Spleen (tissue), 11 donors: ENCODE measurements at regions not wholly inside any gene's neighbourhood (a gene's known extent, or its start where the extent isn't known, plus 50 kb on each side); places are given as distances from the start of the nearest gene placed in this dataset.

Experiments used
- DNase-seq: peaks from one replicate; pipeline ENCODE4 v3.0.0-alpha.2; 2020
- H3K27ac ChIP-seq, 8 donors: fragments of 200-600 bp; sonication (generic) in 7 of 8; 1 replicate in 4 of 8; 2 replicates in 4 of 8; pipeline versions ENCODE4 v1.5.0 to v1.8.0; 2016 to 2021; ENCODE audit warnings: inconsistent platforms in 4 of 8, mild to moderate bottlenecking in 4 of 8, moderate library complexity in 1 of 8
- H3K27me3 ChIP-seq, 7 donors: fragments of 200-600 bp; sonication (generic) in 6 of 7; replicated peaks in 1 of 7; 1 replicate in 4 of 7; 2 replicates in 3 of 7; pipeline versions ENCODE4 v1.5.0 to v1.8.0; 2016 to 2021; ENCODE audit warnings: inconsistent platforms in 3 of 7, mild to moderate bottlenecking in 1 of 7
- H3K36me3 ChIP-seq, 6 donors: fragments of 200-600 bp; sonication (generic) in 5 of 6; 1 replicate in 4 of 6; 2 replicates in 2 of 6; pipeline versions ENCODE4 v1.5.0 to v1.8.0; 2016 to 2021; ENCODE audit warnings: inconsistent platforms in 2 of 6
- H3K4me1 ChIP-seq, 6 donors: fragments of 200-600 bp; sonication (generic) in 5 of 6; 1 replicate in 3 of 6; 2 replicates in 3 of 6; pipeline versions ENCODE4 v1.5.0 to v1.8.0; 2016 to 2021; ENCODE audit warnings: inconsistent platforms in 3 of 6
- H3K4me3 ChIP-seq, 8 donors: fragments of 200-600 bp; sonication (generic) in 7 of 8; 1 replicate in 4 of 8; 2 replicates in 4 of 8; pipeline versions ENCODE4 v1.5.0 to v1.8.0; 2016 to 2021; ENCODE audit warnings: inconsistent platforms in 4 of 8, mild to moderate bottlenecking in 4 of 8, moderate library complexity in 2 of 8
- H3K9me3 ChIP-seq, 8 donors: fragments of 200-600 bp; sonication (generic) in 7 of 8; 1 replicate in 4 of 8; 2 replicates in 4 of 8; pipeline versions ENCODE4 v1.5.0 to v1.8.0; 2016 to 2021; ENCODE audit warnings: inconsistent platforms in 4 of 8
- POLR2A ChIP-seq, 3 donors: fragments of 450-650 bp; IDR thresholded peaks; one replicate each; pipeline ENCODE4 v1.5.1; 2017; ENCODE audit warnings: antibody characterized with exemption in 3 of 3, mild to moderate bottlenecking in 1 of 3
- POLR2AphosphoS5 ChIP-seq, 3 donors: sonication (generic); formaldehyde crosslinking; IDR thresholded peaks; one replicate each; pipeline ENCODE4 v1.5.1; 2017; ENCODE audit warnings: antibody characterized with exemption in 3 of 3
- WGBS, 5 donors: extraction: QIAGEN DNeasy Blood & Tissue Kit in 3 of 5; methylation state at CpG; one replicate each; pipeline versions ENCODE4 v1.1.5 to v1.1.7; 2013 to 2018; 5-methylcytosine and 5-hydroxymethylcytosine counted together
- intact Hi-C: fragments of 100-400 bp; cut with DNase I; formaldehyde crosslinking; loops from one replicate; pipeline ENCODE4 v1.15.0; 2023; ENCODE audit warnings: low total_unique reads
- TF ChIP-seq, protein P1 (sequence below), 11 experiments: fragments of 200-600 bp in 7 of 11; fragments of 450-650 bp in 4 of 11; sonication (generic) in 4 of 11; IDR thresholded peaks in 8 of 11; conservative IDR thresholded peaks in 3 of 11; 1 replicate in 7 of 11; 2 replicates in 4 of 11; pipeline versions ENCODE4 v1.4.0 to v1.8.0; 2016 to 2021; ENCODE audit warnings: antibody characterized with exemption in 11 of 11, inconsistent platforms in 4 of 11, mild to moderate bottlenecking in 1 of 11
- donor health status: healthy with polysubstance abuse.
- donor health status: DM: no; HTN: no; CAD: no; lungs with moderate emphysema.
- donor health status: DM: no; HTN: no; CAD: no.
- donor health status: Bipolar disorder and iron deficiency.
- donor health status: healthy.
- donor health status: DM: no; HTN: no; CAD: no.
- donor health status: DM: yes; HTN: yes; CAD: no.

GRCh38 chr6:47360388-47360787 is 50.7 kb upstream of the TNFRSF21 start:
- DNase-seq, result no peak
- intact Hi-C loops, result no loop called here

DNA sequence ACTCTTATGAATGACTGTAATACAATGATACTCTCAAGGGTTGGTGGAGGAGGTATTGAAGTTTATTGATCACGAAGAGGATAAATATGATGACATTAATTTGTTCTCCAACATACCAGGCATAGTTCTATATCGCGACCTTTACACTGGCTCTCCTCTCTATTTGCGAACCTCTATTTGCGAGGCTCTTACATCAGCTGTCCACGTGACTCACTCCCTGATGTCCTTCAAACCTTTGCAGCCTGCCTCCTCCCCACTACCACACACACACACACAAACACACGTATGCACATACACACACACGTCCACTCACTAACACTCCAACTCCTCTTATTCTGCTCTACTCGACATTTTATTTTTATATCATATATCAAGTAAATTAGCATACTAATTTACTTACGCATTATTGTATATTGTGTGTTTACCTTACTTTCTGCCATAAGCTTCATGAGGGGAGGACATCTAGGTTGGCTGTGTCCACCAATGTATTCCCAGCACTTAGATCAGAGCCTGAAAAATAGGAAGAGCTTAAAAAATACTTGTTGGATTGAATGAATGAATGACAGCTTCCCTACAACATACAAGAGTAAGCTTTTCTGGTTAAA is 53.3 kb upstream of the TNFRSF21 start:
- H3K27me3 ChIP-seq, result no peaks in the 10 kb centered on the region
- no peak for DNase-seq
- no peaks in the 10 kb centered on the region for H3K36me3 ChIP-seq
- 88 to 93% (median 91%) methylated on average over 10 of the region's 10 CpGs for WGBS, 5 donors
- H3K4me1 ChIP-seq, result peaks cover 0 to 13% (median 4%) of the 10 kb centered on the region in 6 donors
- no peak overlapping the region for H3K4me3 ChIP-seq
- H3K27ac ChIP-seq, result no peak overlapping the region
- intact Hi-C loops, result no loop called here
- TF ChIP-seq POLR2AphosphoS5 (IDR thresholded peaks at IDR 0.05) (no peak), POLR2A (IDR thresholded peaks at IDR 0.05) (no peak)
- TF ChIP-seq, protein P1, sequence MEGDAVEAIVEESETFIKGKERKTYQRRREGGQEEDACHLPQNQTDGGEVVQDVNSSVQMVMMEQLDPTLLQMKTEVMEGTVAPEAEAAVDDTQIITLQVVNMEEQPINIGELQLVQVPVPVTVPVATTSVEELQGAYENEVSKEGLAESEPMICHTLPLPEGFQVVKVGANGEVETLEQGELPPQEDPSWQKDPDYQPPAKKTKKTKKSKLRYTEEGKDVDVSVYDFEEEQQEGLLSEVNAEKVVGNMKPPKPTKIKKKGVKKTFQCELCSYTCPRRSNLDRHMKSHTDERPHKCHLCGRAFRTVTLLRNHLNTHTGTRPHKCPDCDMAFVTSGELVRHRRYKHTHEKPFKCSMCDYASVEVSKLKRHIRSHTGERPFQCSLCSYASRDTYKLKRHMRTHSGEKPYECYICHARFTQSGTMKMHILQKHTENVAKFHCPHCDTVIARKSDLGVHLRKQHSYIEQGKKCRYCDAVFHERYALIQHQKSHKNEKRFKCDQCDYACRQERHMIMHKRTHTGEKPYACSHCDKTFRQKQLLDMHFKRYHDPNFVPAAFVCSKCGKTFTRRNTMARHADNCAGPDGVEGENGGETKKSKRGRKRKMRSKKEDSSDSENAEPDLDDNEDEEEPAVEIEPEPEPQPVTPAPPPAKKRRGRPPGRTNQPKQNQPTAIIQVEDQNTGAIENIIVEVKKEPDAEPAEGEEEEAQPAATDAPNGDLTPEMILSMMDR (IDR thresholded peaks at IDR 0.05 in 8 of 11, conservative IDR thresholded peaks at IDR 0.05 in 3 of 11), result no peak
- H3K9me3 ChIP-seq, result no peaks in the 10 kb centered on the region

More at GRCh38 chr6:47360388-47360787, 50.7 kb upstream of the TNFRSF21 start:
- Histone ChIP-seq H3K9me3 (no peaks in the 10 kb centered on the region), H3K27ac (no peak overlapping the region), H3K4me3 (no peak overlapping the region), H3K36me3 (no peaks in the 10 kb centered on the region), H3K4me1 (peaks cover 0 to 13% (median 4%) of the 10 kb centered on the region in 6 donors), H3K27me3 (no peaks in the 10 kb centered on the region)
- TF ChIP-seq, protein P1 (IDR thresholded peaks at IDR 0.05 in 8 of 11, conservative IDR thresholded peaks at IDR 0.05 in 3 of 11), result no peak
- TF ChIP-seq POLR2AphosphoS5 (IDR thresholded peaks at IDR 0.05) (no peak), POLR2A (IDR thresholded peaks at IDR 0.05) (no peak)

DNA sequence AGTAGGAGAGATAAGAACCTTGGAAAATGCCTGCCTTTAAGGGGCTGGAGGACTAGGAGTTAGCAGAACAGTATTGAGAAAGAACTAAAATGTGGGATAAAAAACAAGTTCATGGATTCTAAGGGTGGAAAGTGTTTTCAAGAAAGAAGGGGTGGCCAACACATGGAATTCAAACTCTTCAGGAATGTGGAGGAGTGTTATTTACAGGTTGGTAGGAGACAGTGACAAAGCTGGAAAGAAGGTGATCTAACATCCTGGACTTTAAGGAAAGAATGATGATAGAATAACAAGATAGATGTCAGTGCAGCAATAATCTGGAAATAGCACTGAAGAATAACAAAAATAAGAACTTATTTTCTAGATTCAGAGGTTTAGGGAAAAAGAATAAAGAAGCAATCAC is 54.0 kb upstream of the TNFRSF21 start:
- H3K27ac ChIP-seq, result no peak overlapping the region
- peaks cover 0 to 13% (median 3%) of the 10 kb centered on the region in 6 donors for H3K4me1 ChIP-seq
- no peaks in the 10 kb centered on the region for H3K9me3 ChIP-seq
- no peak for TF ChIP-seq POLR2AphosphoS5 (IDR thresholded peaks at IDR 0.05)
- no peak for TF ChIP-seq POLR2A (IDR thresholded peaks at IDR 0.05)
- TF ChIP-seq, protein P1 (IDR thresholded peaks at IDR 0.05 in 8 of 11, conservative IDR thresholded peaks at IDR 0.05 in 3 of 11), result no peak
- no peak overlapping the region for H3K4me3 ChIP-seq
- no peaks in the 10 kb centered on the region for H3K36me3 ChIP-seq
- intact Hi-C loops, result no loop called here
- H3K27me3 ChIP-seq, result no peaks in the 10 kb centered on the region
- DNase-seq, result no peak

GRCh38 chr6:47366335-47366890 is 56.7 kb upstream of the TNFRSF21 start:
- DNase-seq, result no peak
- no peaks in the 10 kb centered on the region for H3K27me3 ChIP-seq
- no peaks in the 10 kb centered on the region for H3K36me3 ChIP-seq
- no peaks in the 10 kb centered on the region for H3K9me3 ChIP-seq
- TF ChIP-seq POLR2AphosphoS5 (IDR thresholded peaks at IDR 0.05), result no peak
- TF ChIP-seq, protein P1 (IDR thresholded peaks at IDR 0.05 in 8 of 11, conservative IDR thresholded peaks at IDR 0.05 in 3 of 11), result no peak
- no peak for TF ChIP-seq POLR2A (IDR thresholded peaks at IDR 0.05)
- no peak overlapping the region for H3K4me3 ChIP-seq
- intact Hi-C loops, result no loop called here
- H3K27ac ChIP-seq, result no peak overlapping the region
- no peaks in the 10 kb centered on the region for H3K4me1 ChIP-seq
- WGBS, 5 donors, result 44 to 64% (median 51%) methylated on average over 2 of the region's 2 CpGs
